ENCODE measurements at regions not wholly inside any gene's neighbourhood (a gene's known extent, or its start where the extent isn't known, plus 50 kb on each side); places are given as distances from the start of the nearest gene placed in this dataset.

DNA sequence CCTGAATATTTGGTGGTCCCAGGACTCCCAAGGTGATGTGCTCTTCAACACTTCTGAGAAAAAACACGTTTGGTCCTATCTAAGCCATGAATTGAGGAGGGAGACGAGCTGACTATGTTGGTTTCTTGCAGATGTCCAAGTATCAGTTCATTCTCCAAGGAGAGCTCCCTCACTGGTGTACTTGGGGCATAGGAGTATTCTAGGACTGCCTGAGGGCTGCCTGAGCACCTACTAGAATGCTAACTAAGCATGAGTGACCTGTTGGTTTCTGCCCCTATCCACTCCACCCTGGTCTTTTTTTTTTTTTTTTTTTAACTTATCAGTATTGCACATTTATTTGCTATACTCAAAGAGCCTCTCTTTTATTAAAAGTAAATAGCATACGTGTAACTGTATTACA lies 200.5 kb upstream of the FANCL start:
- TF ChIP-seq, protein P1, sequence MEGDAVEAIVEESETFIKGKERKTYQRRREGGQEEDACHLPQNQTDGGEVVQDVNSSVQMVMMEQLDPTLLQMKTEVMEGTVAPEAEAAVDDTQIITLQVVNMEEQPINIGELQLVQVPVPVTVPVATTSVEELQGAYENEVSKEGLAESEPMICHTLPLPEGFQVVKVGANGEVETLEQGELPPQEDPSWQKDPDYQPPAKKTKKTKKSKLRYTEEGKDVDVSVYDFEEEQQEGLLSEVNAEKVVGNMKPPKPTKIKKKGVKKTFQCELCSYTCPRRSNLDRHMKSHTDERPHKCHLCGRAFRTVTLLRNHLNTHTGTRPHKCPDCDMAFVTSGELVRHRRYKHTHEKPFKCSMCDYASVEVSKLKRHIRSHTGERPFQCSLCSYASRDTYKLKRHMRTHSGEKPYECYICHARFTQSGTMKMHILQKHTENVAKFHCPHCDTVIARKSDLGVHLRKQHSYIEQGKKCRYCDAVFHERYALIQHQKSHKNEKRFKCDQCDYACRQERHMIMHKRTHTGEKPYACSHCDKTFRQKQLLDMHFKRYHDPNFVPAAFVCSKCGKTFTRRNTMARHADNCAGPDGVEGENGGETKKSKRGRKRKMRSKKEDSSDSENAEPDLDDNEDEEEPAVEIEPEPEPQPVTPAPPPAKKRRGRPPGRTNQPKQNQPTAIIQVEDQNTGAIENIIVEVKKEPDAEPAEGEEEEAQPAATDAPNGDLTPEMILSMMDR (IDR thresholded peaks at IDR 0.05) = no peak
- no peak for TF ChIP-seq POLR2A (IDR thresholded peaks at IDR 0.05)

Measured in Peyer's patch (tissue), 4 donors.